Upper lobe of right lung (tissue), 1 donor: ENCODE measurements at regions not wholly inside any gene's neighbourhood (a gene's known extent, or its start where the extent isn't known, plus 50 kb on each side); places are given as distances from the start of the nearest gene placed in this dataset.

Source experiments
- ATAC-seq: fragments of 200-7000 bp; cut with Tn5 transposase; one replicate; pipeline ENCODE4 v1.9.1; 2020; ENCODE audit warnings: mild to moderate bottlenecking, moderate library complexity
- DNase-seq: peaks from one replicate; pipeline ENCODE4 v3.0.0-alpha.2; 2020
- H3K27ac ChIP-seq: fragments of 200-600 bp; one replicate; pipeline ENCODE4 v1.8.0; 2022
- H3K27me3 ChIP-seq: fragments of 200-600 bp; one replicate; pipeline ENCODE4 v1.8.0; 2022; ENCODE audit warnings: mild to moderate bottlenecking
- H3K36me3 ChIP-seq: fragments of 200-600 bp; one replicate; pipeline ENCODE4 v1.8.0; 2022
- H3K4me1 ChIP-seq: fragments of 200-600 bp; one replicate; pipeline ENCODE4 v1.8.0; 2022
- H3K4me3 ChIP-seq: fragments of 200-600 bp; one replicate; pipeline ENCODE4 v1.8.0; 2022; ENCODE audit warnings: mild to moderate bottlenecking
- H3K9me3 ChIP-seq: fragments of 200-600 bp; one replicate; pipeline ENCODE4 v1.8.0; 2022
- intact Hi-C: fragments of 100-400 bp; cut with DNase I; formaldehyde crosslinking; loops from one replicate; pipeline ENCODE4 v1.11.0; 2022
- TF ChIP-seq, protein P1 (sequence below): fragments of 200-600 bp; IDR thresholded peaks from one replicate; pipeline ENCODE4 v1.8.0; 2022; ENCODE audit warnings: antibody characterized with exemption
- donor health status: DM: no; HTN: yes; CAD: no; lungs with severe emphysema.

DNA sequence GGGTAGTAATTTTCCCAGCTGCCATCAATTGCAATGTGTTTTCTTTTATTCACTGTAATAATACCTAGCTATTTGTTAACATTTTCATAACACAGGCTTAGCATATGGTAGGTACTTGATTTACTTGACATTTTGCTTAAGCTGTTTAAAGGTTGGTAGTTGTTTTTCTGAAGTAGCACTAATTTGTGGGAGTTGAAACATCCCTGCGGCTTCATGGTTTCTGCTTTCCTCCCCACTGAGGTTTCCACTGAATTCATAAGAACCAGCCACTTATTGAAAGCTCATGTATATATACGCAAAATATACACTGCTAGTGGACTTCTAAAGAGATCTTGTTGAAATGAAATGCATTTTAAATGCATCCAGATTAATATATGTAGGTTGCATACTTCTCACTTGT is 559.9 kb downstream of the TLE4 start:
- intact Hi-C loops = no loop called here
- Histone ChIP-seq H3K4me3 (no peak overlapping the region), H3K27me3 (no peaks in the 10 kb centered on the region), H3K27ac (no peak overlapping the region), H3K36me3 (no peaks in the 10 kb centered on the region), H3K4me1 (no peaks in the 10 kb centered on the region), H3K9me3 (no peaks in the 10 kb centered on the region)
- TF ChIP-seq, protein P1, sequence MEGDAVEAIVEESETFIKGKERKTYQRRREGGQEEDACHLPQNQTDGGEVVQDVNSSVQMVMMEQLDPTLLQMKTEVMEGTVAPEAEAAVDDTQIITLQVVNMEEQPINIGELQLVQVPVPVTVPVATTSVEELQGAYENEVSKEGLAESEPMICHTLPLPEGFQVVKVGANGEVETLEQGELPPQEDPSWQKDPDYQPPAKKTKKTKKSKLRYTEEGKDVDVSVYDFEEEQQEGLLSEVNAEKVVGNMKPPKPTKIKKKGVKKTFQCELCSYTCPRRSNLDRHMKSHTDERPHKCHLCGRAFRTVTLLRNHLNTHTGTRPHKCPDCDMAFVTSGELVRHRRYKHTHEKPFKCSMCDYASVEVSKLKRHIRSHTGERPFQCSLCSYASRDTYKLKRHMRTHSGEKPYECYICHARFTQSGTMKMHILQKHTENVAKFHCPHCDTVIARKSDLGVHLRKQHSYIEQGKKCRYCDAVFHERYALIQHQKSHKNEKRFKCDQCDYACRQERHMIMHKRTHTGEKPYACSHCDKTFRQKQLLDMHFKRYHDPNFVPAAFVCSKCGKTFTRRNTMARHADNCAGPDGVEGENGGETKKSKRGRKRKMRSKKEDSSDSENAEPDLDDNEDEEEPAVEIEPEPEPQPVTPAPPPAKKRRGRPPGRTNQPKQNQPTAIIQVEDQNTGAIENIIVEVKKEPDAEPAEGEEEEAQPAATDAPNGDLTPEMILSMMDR = no peak
- DNase-seq (no peak), ATAC-seq (no peak)

DNA sequence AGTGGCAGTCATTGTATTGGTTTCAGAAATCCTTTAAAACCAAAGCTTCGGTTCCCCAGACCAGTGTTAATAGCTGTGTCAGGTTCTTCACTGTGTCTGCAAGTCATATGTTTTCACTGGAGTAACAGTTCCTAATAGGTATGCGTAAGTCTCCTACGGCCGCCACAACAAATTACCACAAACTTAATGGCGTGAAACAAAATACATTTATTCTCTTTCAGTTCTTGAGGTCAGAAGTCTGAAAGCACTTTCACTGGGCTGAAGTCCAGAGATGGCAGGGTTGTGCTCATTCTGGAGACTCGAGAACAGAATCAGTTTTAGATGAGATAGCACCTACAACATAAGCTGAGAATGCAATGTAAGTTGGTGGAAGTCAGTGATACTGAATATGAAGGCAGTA is 556.2 kb downstream of the TLE4 start:
- no peaks in the 10 kb centered on the region for H3K27me3 ChIP-seq
- H3K27ac ChIP-seq = no peak overlapping the region
- H3K9me3 ChIP-seq = no peaks in the 10 kb centered on the region
- no peak overlapping the region for H3K4me3 ChIP-seq
- intact Hi-C loops = no loop called here
- ATAC-seq (no peak), DNase-seq (no peak)
- TF ChIP-seq, protein P1 = no peak
- no peaks in the 10 kb centered on the region for H3K4me1 ChIP-seq
- H3K36me3 ChIP-seq = no peaks in the 10 kb centered on the region

DNA sequence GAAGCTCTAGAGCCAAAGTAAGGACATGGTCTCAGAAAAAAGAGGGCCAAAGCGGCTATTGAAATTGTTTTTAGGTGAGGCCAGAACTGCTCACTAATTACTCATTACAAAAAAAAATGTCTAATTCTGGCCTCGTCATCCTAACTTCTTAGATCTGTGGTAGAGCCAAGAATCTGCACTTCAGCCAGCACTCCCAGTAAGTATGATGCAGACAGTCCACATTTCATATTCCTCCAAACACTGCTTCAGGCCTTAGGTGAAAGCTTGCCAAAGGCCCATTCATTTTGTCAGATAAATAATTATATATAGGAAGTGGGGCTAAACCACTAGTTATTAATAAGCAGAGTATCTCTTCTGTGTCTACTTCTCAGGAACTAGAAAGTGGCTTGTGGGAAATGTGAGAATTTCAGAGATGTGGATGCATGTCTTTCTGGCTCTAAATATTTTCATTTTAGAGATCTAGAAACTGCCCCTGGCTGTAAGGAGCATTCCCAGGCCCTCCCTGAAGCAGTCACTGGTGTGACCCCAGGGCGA is 554.0 kb downstream of the TLE4 start:
- intact Hi-C loops = no loop called here
- no peak for ATAC-seq
- Histone ChIP-seq H3K27me3 (no peaks in the 10 kb centered on the region), H3K27ac (no peak overlapping the region), H3K4me3 (no peak overlapping the region), H3K36me3 (no peaks in the 10 kb centered on the region), H3K4me1 (no peaks in the 10 kb centered on the region), H3K9me3 (no peaks in the 10 kb centered on the region)
- no peak for DNase-seq
- TF ChIP-seq, protein P1 = no peak

DNA sequence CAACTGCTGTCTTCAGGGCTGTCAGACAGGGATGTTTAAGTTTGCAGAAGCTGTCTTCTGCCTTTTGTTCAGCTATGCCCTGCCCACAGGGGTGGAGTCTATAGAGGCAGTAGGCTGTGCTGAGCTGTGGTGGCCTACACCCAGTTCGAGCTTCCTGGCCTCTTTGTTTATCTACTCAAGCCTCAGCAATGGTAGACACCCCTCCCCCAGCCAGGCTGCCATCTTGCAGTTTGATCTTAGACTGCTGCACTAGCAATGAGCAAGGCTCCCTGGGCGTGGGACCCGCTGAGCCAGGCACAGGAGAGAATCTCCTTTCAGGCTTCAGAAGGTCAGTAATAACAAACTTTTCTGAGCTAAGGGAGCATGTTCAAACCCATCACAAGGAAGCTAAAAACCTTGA is 545.3 kb downstream of the TLE4 start:
- no peaks in the 10 kb centered on the region for H3K27me3 ChIP-seq

DNA sequence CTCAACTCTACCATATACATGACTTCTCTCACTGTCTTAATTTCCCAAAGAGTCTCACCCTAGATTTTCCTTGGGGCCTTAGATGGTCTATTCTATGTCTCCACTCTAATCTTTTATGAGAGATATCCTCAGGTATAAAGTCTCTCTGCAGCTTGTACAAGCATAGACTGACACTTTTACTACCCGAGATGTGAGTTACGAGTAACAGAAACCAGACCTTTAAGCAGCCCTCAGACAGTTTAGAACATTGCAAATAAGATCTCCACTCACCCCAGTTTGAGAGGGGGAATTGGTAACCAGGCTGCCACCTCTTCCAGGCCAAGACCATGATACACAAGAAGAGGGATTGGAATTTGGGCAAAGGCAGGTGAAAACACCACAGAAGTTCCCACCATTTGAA is 542.5 kb downstream of the TLE4 start:
- Histone ChIP-seq H3K36me3 (no peaks in the 10 kb centered on the region), H3K4me3 (no peak overlapping the region), H3K27me3 (no peaks in the 10 kb centered on the region), H3K4me1 (no peaks in the 10 kb centered on the region), H3K9me3 (no peaks in the 10 kb centered on the region), H3K27ac (no peak overlapping the region)
- TF ChIP-seq, protein P1 = no peak
- intact Hi-C loops = no loop called here
- ATAC-seq = no peak
- no peak for DNase-seq

More for the DNA sequence above, 545.3 kb downstream of the TLE4 start:
- DNase-seq = no peak
- no peak overlapping the region for H3K27ac ChIP-seq
- ATAC-seq = no peak
- H3K36me3 ChIP-seq = no peaks in the 10 kb centered on the region
- H3K4me3 ChIP-seq = no peak overlapping the region
- TF ChIP-seq, protein P1 = no peak
- intact Hi-C loops = no loop called here
- no peaks in the 10 kb centered on the region for H3K4me1 ChIP-seq
- no peaks in the 10 kb centered on the region for H3K9me3 ChIP-seq
